Subcutaneous abdominal adipose tissue (tissue), 5 donors: ENCODE measurements at regions not wholly inside any gene's neighbourhood (a gene's known extent, or its start where the extent isn't known, plus 50 kb on each side); places are given as distances from the start of the nearest gene placed in this dataset.

Experiments
- H3K27ac ChIP-seq: one replicate; pipeline ENCODE4 v1.7.0; 2013; ENCODE audit warnings: low read depth, mild to moderate bottlenecking, inconsistent platforms, low read length, moderate library complexity
- H3K27me3 ChIP-seq, 5 donors: one replicate each; pipeline ENCODE4 v1.7.0; 2013; ENCODE audit warnings: low read length in 5 of 5, inconsistent platforms in 1 of 5; ENCODE audit not compliant: control insufficient read depth in 5 of 5, insufficient read depth in 4 of 5
- H3K36me3 ChIP-seq, 5 donors: one replicate each; pipeline ENCODE4 v1.7.0; 2013; ENCODE audit warnings: low read length in 5 of 5; ENCODE audit not compliant: control insufficient read depth in 5 of 5, insufficient read depth in 5 of 5
- H3K4me1 ChIP-seq, 5 donors: one replicate each; pipeline ENCODE4 v1.7.0; 2013; ENCODE audit warnings: low read length in 5 of 5, mild to moderate bottlenecking in 3 of 5, moderate library complexity in 1 of 5; ENCODE audit not compliant: control insufficient read depth in 5 of 5, insufficient read depth in 5 of 5
- H3K4me3 ChIP-seq, 5 donors: one replicate each; pipeline ENCODE4 v1.7.0; 2013; ENCODE audit warnings: low read length in 5 of 5, low read depth in 1 of 5
- H3K9ac ChIP-seq, 5 donors: one replicate each; pipeline ENCODE4 v1.7.0; 2013; ENCODE audit warnings: low read length in 5 of 5, mild to moderate bottlenecking in 4 of 5, moderate library complexity in 3 of 5
- H3K9me3 ChIP-seq, 5 donors: one replicate each; pipeline ENCODE4 v1.7.0; 2013; ENCODE audit warnings: low read length in 5 of 5; ENCODE audit not compliant: control insufficient read depth in 5 of 5
- donor health status: healthy.
- donor health status: healthy.
- donor health status: healthy.
- donor health status: healthy.
- donor health status: healthy.

- Histone ChIP-seq H3K27me3 (no peaks in the 10 kb centered on the region), H3K9ac (no peak overlapping the region), H3K4me1 (peaks cover 0 to 13% (median 0%) of the 10 kb centered on the region in 5 donors), H3K9me3 (peaks cover 0 to 2% (median 0%) of the 10 kb centered on the region in 5 donors), H3K36me3 (no peaks in the 10 kb centered on the region), H3K4me3 (no peak overlapping the region), H3K27ac (no peak overlapping the region)
These were observed 125.8 kb upstream of the CDH19 start for GRCh38 chr18:66729442-66730239.

- Histone ChIP-seq H3K27ac (no peak overlapping the region), H3K27me3 (no peaks in the 10 kb centered on the region), H3K4me1 (peaks cover 0 to 16% (median 0%) of the 10 kb centered on the region in 5 donors), H3K9ac (no peak overlapping the region), H3K4me3 (no peak overlapping the region), H3K36me3 (no peaks in the 10 kb centered on the region), H3K9me3 (peaks cover 0 to 2% (median 0%) of the 10 kb centered on the region in 5 donors)
These were observed 125.1 kb upstream of the CDH19 start for GRCh38 chr18:66728951-66729350.

- no peaks in the 10 kb centered on the region for H3K36me3 ChIP-seq
- H3K9me3 ChIP-seq: peaks cover 0 to 2% (median 0%) of the 10 kb centered on the region in 5 donors
These were observed 124.1 kb upstream of the CDH19 start for GRCh38 chr18:66727991-66728390.

GRCh38 chr18:66724664-66725356 lies 120.9 kb upstream of the CDH19 start:
- no peaks in the 10 kb centered on the region for H3K36me3 ChIP-seq

More at GRCh38 chr18:66727991-66728390, 124.1 kb upstream of the CDH19 start:
- Histone ChIP-seq H3K4me1 (peaks cover 0 to 16% (median 0%) of the 10 kb centered on the region in 5 donors), H3K4me3 (no peak overlapping the region), H3K9ac (no peak overlapping the region), H3K27ac (no peak overlapping the region), H3K27me3 (no peaks in the 10 kb centered on the region)

GRCh38 chr18:66722671-66723070 lies 118.8 kb upstream of the CDH19 start:
- Histone ChIP-seq H3K27me3 (no peaks in the 10 kb centered on the region), H3K4me3 (no peak overlapping the region), H3K36me3 (no peaks in the 10 kb centered on the region), H3K27ac (no peak overlapping the region), H3K9ac (no peak overlapping the region), H3K4me1 (peaks cover 0 to 9% (median 0%) of the 10 kb centered on the region in 5 donors), H3K9me3 (no peaks in the 10 kb centered on the region)

More at GRCh38 chr18:66724664-66725356, 120.9 kb upstream of the CDH19 start:
- Histone ChIP-seq H3K27me3 (no peaks in the 10 kb centered on the region), H3K4me3 (no peak overlapping the region), H3K4me1 (peaks cover 0 to 14% (median 0%) of the 10 kb centered on the region in 5 donors), H3K27ac (no peak overlapping the region), H3K9me3 (no peaks in the 10 kb centered on the region), H3K9ac (no peak overlapping the region)

- Histone ChIP-seq H3K36me3 (no peaks in the 10 kb centered on the region), H3K27me3 (no peaks in the 10 kb centered on the region), H3K9me3 (no peaks in the 10 kb centered on the region), H3K4me3 (no peak overlapping the region), H3K4me1 (no peaks in the 10 kb centered on the region), H3K27ac (no peak overlapping the region), H3K9ac (no peak overlapping the region)
These were observed 104.8 kb upstream of the CDH19 start for GRCh38 chr18:66708646-66709045.

GRCh38 chr18:66707473-66707872 lies 103.6 kb upstream of the CDH19 start:
- Histone ChIP-seq H3K27me3 (no peaks in the 10 kb centered on the region), H3K36me3 (no peaks in the 10 kb centered on the region), H3K9me3 (no peaks in the 10 kb centered on the region), H3K27ac (no peak overlapping the region), H3K4me3 (no peak overlapping the region), H3K4me1 (no peaks in the 10 kb centered on the region), H3K9ac (no peak overlapping the region)

GRCh38 chr18:66695281-66695680 lies 91.4 kb upstream of the CDH19 start:
- no peaks in the 10 kb centered on the region for H3K9me3 ChIP-seq
- H3K4me1 ChIP-seq: no peaks in the 10 kb centered on the region
- H3K4me3 ChIP-seq: no peak overlapping the region
- H3K27me3 ChIP-seq: no peaks in the 10 kb centered on the region
- H3K36me3 ChIP-seq: no peaks in the 10 kb centered on the region
- no peak overlapping the region for H3K27ac ChIP-seq
- H3K9ac ChIP-seq: no peak overlapping the region

GRCh38 chr18:66694852-66695251 lies 91.0 kb upstream of the CDH19 start:
- Histone ChIP-seq H3K9ac (no peak overlapping the region), H3K9me3 (no peaks in the 10 kb centered on the region), H3K36me3 (no peaks in the 10 kb centered on the region), H3K27ac (no peak overlapping the region), H3K27me3 (no peaks in the 10 kb centered on the region), H3K4me1 (no peaks in the 10 kb centered on the region), H3K4me3 (no peak overlapping the region)

GRCh38 chr18:66687635-66688034 lies 83.7 kb upstream of the CDH19 start:
- Histone ChIP-seq H3K4me1 (peaks cover 0 to 6% (median 0%) of the 10 kb centered on the region in 5 donors), H3K9me3 (peaks cover 0 to 13% (median 7%) of the 10 kb centered on the region in 5 donors), H3K36me3 (no peaks in the 10 kb centered on the region), H3K9ac (no peak overlapping the region), H3K27me3 (no peaks in the 10 kb centered on the region), H3K27ac (no peak overlapping the region), H3K4me3 (no peak overlapping the region)
